ENCODE measurements at regions not wholly inside any gene's neighbourhood (a gene's known extent, or its start where the extent isn't known, plus 50 kb on each side); places are given as distances from the start of the nearest gene placed in this dataset.
A peak's percentile ranks its signal among the peaks of the same experiment; 100 is the strongest.

DNA sequence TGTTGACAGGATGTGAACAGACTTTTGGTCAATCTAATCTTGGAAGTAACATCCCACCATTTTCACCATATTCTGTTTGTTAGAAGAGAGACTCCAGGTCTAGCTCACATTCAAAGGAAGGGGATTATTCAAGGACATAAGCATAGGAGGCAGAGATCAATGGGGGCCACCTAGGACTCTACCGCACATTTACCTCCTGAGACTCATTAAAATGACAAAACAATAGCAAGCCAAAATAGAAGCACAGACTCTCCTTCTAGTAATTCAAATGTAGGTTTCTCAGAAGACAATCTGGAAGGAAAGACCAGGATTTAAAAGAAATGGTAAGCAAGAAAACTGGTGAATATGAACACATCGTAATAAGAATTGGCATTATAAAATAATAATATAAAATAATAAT lies 156.4 kb upstream of the KYNU start:
- Histone ChIP-seq H3K36me3 (replicated peaks) (no peaks in the 10 kb centered on the region), H3K27ac (no peak overlapping the region), H3K27me3 (replicated peaks) (no peaks in the 10 kb centered on the region), H3K4me3 (ENCODE audit: low read depth, low read length) (no peak overlapping the region)
- TF ChIP-seq, protein P1, sequence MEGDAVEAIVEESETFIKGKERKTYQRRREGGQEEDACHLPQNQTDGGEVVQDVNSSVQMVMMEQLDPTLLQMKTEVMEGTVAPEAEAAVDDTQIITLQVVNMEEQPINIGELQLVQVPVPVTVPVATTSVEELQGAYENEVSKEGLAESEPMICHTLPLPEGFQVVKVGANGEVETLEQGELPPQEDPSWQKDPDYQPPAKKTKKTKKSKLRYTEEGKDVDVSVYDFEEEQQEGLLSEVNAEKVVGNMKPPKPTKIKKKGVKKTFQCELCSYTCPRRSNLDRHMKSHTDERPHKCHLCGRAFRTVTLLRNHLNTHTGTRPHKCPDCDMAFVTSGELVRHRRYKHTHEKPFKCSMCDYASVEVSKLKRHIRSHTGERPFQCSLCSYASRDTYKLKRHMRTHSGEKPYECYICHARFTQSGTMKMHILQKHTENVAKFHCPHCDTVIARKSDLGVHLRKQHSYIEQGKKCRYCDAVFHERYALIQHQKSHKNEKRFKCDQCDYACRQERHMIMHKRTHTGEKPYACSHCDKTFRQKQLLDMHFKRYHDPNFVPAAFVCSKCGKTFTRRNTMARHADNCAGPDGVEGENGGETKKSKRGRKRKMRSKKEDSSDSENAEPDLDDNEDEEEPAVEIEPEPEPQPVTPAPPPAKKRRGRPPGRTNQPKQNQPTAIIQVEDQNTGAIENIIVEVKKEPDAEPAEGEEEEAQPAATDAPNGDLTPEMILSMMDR (IDR thresholded peaks at IDR 0.05; ENCODE audit: low read depth, low read length, missing control alignments) = no peak
- in situ Hi-C loops (cut with HindIII; ENCODE audit: low pct_ligation_motif_present, low sequenced_read_pairs) = no loop called here
- no peak for DNase-seq

DNA sequence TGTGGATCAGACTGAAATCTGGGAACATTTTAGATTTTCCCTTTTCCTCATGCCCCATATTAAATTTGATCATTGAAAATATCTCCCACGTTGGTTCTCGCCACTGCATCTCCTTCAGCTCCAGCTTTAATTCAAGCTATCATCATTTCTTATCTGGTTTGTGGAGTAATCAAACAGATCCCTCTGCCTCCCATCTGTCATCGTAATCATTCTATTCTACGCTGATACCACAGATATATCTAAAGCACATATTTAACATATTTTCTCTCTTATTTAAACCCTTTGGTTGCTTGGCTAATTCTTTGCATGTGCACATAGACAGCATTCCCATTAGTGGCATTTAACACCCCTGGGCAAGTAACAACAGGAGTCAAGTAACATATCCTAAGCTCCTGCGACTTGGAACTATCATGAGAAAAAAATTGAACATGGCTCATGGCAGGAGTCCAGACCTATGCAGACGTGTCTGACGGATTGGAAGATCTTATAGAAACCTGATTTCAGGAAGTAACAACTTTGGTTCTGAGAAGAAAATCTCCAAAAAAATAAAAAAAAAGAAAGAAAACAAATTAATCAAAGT lies 158.8 kb upstream of the KYNU start:
- no peak for DNase-seq
- Histone ChIP-seq H3K27ac (no peak overlapping the region), H3K4me3 (ENCODE audit: low read depth, low read length) (no peak overlapping the region), H3K36me3 (replicated peaks) (no peaks in the 10 kb centered on the region), H3K27me3 (replicated peaks) (no peaks in the 10 kb centered on the region)
- in situ Hi-C loops (cut with HindIII; ENCODE audit: low pct_ligation_motif_present, low sequenced_read_pairs) = no loop called here
- TF ChIP-seq, protein P1 (IDR thresholded peaks at IDR 0.05; ENCODE audit: low read depth, low read length, missing control alignments) = no peak

DNA sequence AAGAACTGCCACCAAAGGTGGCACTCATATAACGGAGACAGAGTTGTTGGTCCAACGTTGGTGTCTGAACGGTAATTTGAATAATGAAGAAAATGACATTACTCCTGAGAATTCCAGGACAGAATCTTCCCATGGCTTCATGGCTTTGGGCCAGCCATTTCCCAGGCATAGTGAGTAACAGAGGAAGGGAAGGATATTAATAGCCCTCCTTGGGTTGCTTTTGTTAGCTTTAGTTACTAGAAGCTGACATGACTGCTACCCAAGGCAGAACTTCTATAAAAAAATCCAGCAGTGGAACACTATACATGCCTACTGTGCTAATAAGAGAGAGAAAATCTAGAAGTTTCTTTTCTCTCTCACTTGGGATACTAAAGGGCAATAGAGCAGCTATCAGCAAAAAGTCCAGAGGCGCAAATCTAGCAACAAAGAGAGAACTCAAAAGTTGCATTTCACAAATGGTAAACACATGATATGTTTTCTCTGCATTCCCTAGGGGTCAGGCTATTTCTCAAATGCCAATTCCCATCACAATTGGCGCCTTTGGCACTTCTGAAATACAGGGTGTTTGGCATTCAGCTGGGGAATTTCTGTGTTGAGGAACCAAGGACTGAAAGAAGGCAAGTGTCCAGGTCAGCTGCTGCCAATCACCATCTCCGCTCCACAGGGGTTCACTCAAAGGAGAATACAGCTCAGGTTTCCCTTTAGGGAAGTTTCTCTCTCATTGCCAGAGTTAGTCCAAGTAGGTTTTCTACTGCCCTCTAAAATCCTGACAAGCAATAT lies 160.8 kb upstream of the KYNU start:
- Histone ChIP-seq H3K27ac (no peak overlapping the region), H3K36me3 (replicated peaks) (no peaks in the 10 kb centered on the region), H3K4me3 (ENCODE audit: low read depth, low read length) (no peak overlapping the region), H3K27me3 (replicated peaks) (no peaks in the 10 kb centered on the region)
- TF ChIP-seq, protein P1 (IDR thresholded peaks at IDR 0.05; ENCODE audit: low read depth, low read length, missing control alignments) = no peak
- peak; percentile 56 for DNase-seq
- in situ Hi-C loops (cut with HindIII; ENCODE audit: low pct_ligation_motif_present, low sequenced_read_pairs) = no loop called here

DNA sequence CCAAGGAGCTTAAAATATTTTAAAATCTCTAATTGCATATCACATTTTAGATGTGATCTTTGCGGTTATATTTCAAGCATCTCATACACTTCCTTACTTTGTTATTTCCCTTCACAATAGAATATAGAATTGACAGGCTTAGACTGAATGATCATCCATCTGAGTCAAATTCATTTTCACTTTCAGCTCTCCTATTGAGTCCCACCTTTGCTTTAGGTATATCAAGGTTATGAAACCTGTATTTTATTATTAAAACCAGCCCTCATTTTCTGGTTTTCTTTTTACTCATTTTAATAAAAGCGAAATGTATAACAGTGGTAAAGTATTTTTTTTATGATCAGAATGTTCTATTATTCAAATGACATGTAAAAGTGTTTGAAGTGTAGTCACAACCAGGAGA lies 162.9 kb upstream of the KYNU start:
- Histone ChIP-seq H3K27me3 (replicated peaks) (no peaks in the 10 kb centered on the region), H3K4me3 (ENCODE audit: low read depth, low read length) (no peak overlapping the region), H3K27ac (no peak overlapping the region), H3K36me3 (replicated peaks) (no peaks in the 10 kb centered on the region)
- in situ Hi-C loops (cut with HindIII; ENCODE audit: low pct_ligation_motif_present, low sequenced_read_pairs) = no loop called here
- DNase-seq = no peak
- TF ChIP-seq, protein P1 (IDR thresholded peaks at IDR 0.05; ENCODE audit: low read depth, low read length, missing control alignments) = no peak

DNA sequence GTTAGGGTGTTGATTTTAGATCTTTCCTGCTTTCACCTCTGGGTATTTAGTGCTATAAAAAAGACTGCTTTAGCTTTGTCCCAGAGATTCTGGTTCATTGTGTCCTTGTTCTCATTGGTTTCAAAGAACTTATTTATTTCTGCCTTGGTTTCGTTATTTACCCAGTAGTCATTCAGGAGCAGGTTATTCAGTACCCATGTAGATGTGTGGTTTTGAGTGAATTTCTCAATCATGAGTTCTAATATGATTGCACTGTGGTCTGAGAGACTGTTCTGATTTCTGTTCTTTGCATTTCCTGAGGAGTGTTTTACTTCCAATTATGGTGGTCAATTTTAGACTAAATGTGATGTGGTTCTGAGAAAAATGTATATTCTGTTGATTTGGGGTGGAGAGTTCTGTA lies 167.1 kb upstream of the KYNU start:
- Histone ChIP-seq H3K27me3 (replicated peaks) (no peaks in the 10 kb centered on the region), H3K27ac (no peak overlapping the region), H3K4me3 (ENCODE audit: low read depth, low read length) (no peak overlapping the region), H3K36me3 (replicated peaks) (no peaks in the 10 kb centered on the region)
- TF ChIP-seq, protein P1 (IDR thresholded peaks at IDR 0.05; ENCODE audit: low read depth, low read length, missing control alignments) = no peak
- in situ Hi-C loops (cut with HindIII; ENCODE audit: low pct_ligation_motif_present, low sequenced_read_pairs) = no loop called here
- no peak for DNase-seq
